ENCODE measurements at regions not wholly inside any gene's neighbourhood (a gene's known extent, or its start where the extent isn't known, plus 50 kb on each side); places are given as distances from the start of the nearest gene placed in this dataset.
"Not testable (repeated sequence)": the region's sequence is repeated elsewhere in the genome, so short reads cannot be mapped to it uniquely, and the experiment has no call there.

DNA sequence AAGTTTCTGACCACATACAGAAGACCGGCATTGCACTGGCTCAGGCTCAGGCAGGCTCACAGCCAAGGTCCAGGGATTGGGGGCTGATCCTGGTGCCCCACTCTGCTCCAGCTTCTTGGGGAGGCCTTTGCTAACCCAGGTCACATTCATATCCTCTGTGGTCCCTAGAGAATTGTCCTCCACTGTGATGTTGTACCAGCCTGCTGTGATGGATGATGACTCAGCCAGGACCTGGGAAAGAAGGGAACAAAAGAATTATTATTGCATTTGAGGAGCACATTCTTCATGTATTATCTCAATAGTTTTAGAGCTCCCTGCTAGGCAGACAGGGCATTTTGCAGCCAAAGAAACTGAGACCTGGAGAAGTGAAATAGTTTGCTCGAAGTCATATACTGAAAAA is 114.3 kb upstream of the ETV3 start:
- H3K36me3 ChIP-seq: no peaks in the 10 kb centered on the region
- DNase-seq: no peak
- no peak overlapping the region for H3K4me3 ChIP-seq (ENCODE audit: low read depth, low read length)
- H3K9me3 ChIP-seq: no peaks in the 10 kb centered on the region
- H3K4me1 ChIP-seq: no peaks in the 10 kb centered on the region
- TF ChIP-seq, protein P1, sequence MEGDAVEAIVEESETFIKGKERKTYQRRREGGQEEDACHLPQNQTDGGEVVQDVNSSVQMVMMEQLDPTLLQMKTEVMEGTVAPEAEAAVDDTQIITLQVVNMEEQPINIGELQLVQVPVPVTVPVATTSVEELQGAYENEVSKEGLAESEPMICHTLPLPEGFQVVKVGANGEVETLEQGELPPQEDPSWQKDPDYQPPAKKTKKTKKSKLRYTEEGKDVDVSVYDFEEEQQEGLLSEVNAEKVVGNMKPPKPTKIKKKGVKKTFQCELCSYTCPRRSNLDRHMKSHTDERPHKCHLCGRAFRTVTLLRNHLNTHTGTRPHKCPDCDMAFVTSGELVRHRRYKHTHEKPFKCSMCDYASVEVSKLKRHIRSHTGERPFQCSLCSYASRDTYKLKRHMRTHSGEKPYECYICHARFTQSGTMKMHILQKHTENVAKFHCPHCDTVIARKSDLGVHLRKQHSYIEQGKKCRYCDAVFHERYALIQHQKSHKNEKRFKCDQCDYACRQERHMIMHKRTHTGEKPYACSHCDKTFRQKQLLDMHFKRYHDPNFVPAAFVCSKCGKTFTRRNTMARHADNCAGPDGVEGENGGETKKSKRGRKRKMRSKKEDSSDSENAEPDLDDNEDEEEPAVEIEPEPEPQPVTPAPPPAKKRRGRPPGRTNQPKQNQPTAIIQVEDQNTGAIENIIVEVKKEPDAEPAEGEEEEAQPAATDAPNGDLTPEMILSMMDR (IDR thresholded peaks at IDR 0.05; ENCODE audit: low read depth, low read length): no peak
- H3K27me3 ChIP-seq: no peaks in the 10 kb centered on the region; the same call in 1 of the 2 replicates

DNA sequence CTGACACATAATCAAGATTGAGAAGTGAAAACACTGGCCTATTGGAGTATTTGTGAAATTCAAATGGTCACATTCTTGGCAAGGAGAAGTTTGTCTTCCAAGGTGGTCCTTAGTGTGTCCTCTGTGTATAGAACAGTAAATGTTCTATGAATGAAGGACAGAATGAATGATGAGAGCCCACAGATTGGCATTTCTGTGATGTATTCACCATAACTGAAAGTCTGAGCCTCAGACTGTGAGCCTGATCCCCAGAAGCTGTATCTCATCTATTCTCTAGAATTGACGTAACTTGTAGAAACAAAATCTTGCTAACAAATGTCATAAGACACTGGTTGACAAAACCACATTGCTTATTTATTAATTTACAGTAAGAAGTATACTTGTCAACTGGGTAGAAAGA is 111.5 kb upstream of the ETV3 start:
- no peak overlapping the region for H3K4me3 ChIP-seq (ENCODE audit: low read depth, low read length)
- TF ChIP-seq, protein P1 (IDR thresholded peaks at IDR 0.05; ENCODE audit: low read depth, low read length): no peak
- DNase-seq: no peak
- no peaks in the 10 kb centered on the region for H3K36me3 ChIP-seq
- H3K4me1 ChIP-seq: no peaks in the 10 kb centered on the region
- H3K9me3 ChIP-seq: no peaks in the 10 kb centered on the region
- H3K27me3 ChIP-seq: no peaks in the 10 kb centered on the region; the same call in 1 of the 2 replicates

DNA sequence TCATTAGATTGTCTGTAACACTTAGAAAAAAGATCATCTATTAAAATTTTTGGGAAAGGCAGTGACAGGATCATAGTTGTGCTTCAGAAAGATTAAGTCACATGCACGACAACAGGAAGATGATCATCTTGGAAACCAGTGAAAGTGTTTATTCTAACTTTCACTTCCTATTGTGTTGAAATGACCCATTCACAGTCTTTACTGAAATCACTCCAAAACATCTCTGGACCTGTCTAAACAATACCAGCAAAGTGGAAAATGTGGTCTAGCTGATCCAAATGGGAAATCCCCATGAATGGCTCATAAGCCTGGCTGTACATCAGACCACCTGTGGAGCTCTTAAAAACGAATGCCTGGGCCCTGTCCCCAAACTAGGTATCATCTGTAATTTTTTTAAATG is 111.1 kb upstream of the ETV3 start:
- no peaks in the 10 kb centered on the region for H3K36me3 ChIP-seq
- TF ChIP-seq, protein P1 (IDR thresholded peaks at IDR 0.05; ENCODE audit: low read depth, low read length): no peak
- H3K4me1 ChIP-seq: no peaks in the 10 kb centered on the region
- no peak overlapping the region for H3K4me3 ChIP-seq (ENCODE audit: low read depth, low read length)
- H3K27me3 ChIP-seq: no peaks in the 10 kb centered on the region; the same call in 1 of the 2 replicates
- no peaks in the 10 kb centered on the region for H3K9me3 ChIP-seq
- DNase-seq: no peak

DNA sequence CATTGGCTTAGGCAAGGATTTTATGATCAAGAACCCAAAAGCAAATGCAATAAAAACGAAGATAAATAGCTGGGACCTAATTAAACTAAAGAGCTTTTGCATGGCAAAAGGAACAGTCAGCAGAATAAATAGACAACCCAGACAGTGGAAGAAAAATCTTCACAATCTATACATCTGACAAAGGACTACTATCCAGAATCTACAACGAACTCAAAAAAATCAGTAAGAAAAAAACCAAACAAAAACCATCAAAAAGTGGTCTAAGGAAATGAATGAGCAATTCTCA is 109.5 kb upstream of the ETV3 start:
- H3K4me1 ChIP-seq; H3K9me3 ChIP-seq; DNase-seq; H3K36me3 ChIP-seq; H3K27me3 ChIP-seq; H3K4me3 ChIP-seq (ENCODE audit: low read depth, low read length): not testable (repeated sequence)

DNA sequence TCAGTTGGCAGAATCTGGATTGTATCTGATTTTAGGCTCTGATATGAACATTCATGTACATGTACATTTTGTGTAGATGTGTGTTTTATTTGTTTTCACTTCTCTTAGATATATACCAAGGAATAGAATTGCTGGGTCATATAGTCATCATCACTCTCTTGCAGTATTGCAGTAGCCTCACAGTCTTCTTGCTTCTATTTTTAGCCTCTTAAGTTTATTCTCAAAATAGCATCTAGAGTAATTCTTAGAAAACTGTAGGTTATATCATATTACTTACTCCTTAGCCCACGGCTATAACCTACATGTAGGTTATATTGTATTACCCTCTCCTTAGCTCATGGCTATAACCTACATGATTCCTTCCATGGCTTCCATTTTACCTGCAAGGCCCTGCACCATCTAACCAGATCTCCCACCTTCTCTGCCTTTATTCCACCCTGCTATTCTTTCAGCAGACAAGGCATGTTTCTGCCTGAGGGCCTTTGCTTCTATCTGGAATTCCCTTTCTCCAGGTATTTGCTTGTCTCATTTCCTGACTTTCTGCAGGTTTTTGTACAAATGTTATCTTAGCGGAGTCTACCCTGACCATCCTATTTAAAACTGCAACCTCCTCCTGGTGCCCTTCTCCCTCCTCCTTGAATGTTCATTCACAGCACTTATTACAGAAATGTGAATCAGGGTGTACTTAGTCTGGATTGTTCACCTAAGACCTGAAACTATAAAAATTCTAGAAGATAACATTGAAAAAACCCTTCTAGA is 109.0 kb upstream of the ETV3 start:
- no peaks in the 10 kb centered on the region for H3K4me1 ChIP-seq
- H3K9me3 ChIP-seq: no peaks in the 10 kb centered on the region
- no peaks in the 10 kb centered on the region; the same call in 1 of the 2 replicates for H3K27me3 ChIP-seq
- TF ChIP-seq, protein P1 (IDR thresholded peaks at IDR 0.05; ENCODE audit: low read depth, low read length): no peak
- no peak overlapping the region for H3K4me3 ChIP-seq (ENCODE audit: low read depth, low read length)
- no peaks in the 10 kb centered on the region for H3K36me3 ChIP-seq
- no peak for DNase-seq

DNA sequence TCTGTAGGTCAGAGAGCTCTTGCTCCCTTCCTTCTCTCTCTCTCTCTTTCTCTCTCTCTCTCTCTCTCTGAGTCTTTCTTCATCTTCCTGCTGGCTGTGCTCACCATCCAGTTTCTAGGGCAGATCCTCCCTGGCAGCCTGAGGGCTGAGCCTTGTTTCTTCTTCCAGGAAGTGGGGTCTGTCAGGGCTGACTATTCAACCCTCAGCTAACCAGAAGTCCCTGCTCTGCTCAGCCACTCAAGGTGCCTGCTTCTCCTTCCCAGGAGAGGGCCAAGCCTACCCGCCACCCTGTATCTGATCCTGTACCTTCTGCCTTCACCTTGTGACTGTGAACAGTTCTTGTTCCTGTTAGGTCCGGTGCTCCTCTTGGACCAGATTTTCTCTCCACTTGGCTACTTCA is 107.6 kb upstream of the ETV3 start:
- TF ChIP-seq, protein P1 (IDR thresholded peaks at IDR 0.05; ENCODE audit: low read depth, low read length): no peak
- H3K36me3 ChIP-seq: no peaks in the 10 kb centered on the region
- H3K27me3 ChIP-seq: no peaks in the 10 kb centered on the region; the same call in 1 of the 2 replicates
- no peaks in the 10 kb centered on the region for H3K4me1 ChIP-seq
- no peak for DNase-seq
- no peak overlapping the region for H3K4me3 ChIP-seq (ENCODE audit: low read depth, low read length)
- no peaks in the 10 kb centered on the region for H3K9me3 ChIP-seq

Data from BE2C (cell line).